IMR-90 (cell line): ENCODE measurements at regions not wholly inside any gene's neighbourhood (a gene's known extent, or its start where the extent isn't known, plus 50 kb on each side); places are given as distances from the start of the nearest gene placed in this dataset.

Experiments
- ATAC-seq: fragments of 200-7000 bp; cut with Tn5 transposase; 2 replicates; pipeline ENCODE4 v1.9.1; 2020; ENCODE audit warnings: low read depth, mild to moderate bottlenecking, moderate library complexity
- BruUV-seq: library from RNA; stranded (reverse); fragments of 400-500 nt; replicated peaks from 2 replicates; lab custom pipeline; 2021; lab: Mats Ljungman, UMichigan
- CTCF ChIA-PET: fragments of 300-600 bp; formaldehyde crosslinking; extraction: SDS; loops from one replicate; lab custom pipeline; 2021; ENCODE audit warnings: antibody characterized with exemption; lab: Yijun Ruan, JAX
- POLR2A ChIA-PET: fragments of 300-600 bp; sonication (Branson Sonifier 250); formaldehyde crosslinking; loops from one replicate; lab custom pipeline; 2022; ENCODE audit warnings: antibody characterized with exemption; ENCODE audit not compliant: unreplicated experiment; lab: Charles Lee
- DNase-seq: peaks from one replicate; pipeline ENCODE4 v3.0.0; 2013
- H2AFZ ChIP-seq: replicated peaks from 2 replicates; pipeline ENCODE3; 2013; ENCODE audit warnings: low read length, mild to moderate bottlenecking; ENCODE audit not compliant: poor library complexity
- H2AK5ac ChIP-seq: 2 replicates; pipeline ENCODE4 v1.6.1; 2013; ENCODE audit warnings: low read depth, low read length, inconsistent platforms
- H2AK9ac ChIP-seq: replicated peaks from 2 replicates; pipeline ENCODE3; 2013; ENCODE audit warnings: mild to moderate bottlenecking, low read depth, low read length, moderate library complexity; ENCODE audit not compliant: poor library complexity
- H2BK120ac ChIP-seq: 2 replicates; pipeline ENCODE4 v1.6.1; 2013; ENCODE audit warnings: low read depth, low read length, inconsistent platforms
- H2BK15ac ChIP-seq: 3 replicates; pipeline ENCODE4 v1.6.1; 2013; ENCODE audit warnings: low read depth, low read length, inconsistent platforms
- H2BK20ac ChIP-seq: 2 replicates; pipeline ENCODE4 v1.6.1; 2013; ENCODE audit warnings: low read depth, mild to moderate bottlenecking, inconsistent platforms, low read length, moderate library complexity
- H2BK5ac ChIP-seq: 2 replicates; pipeline ENCODE4 v1.6.1; 2013; ENCODE audit warnings: mild to moderate bottlenecking, low read depth, low read length, inconsistent platforms; ENCODE audit not compliant: poor library complexity, severe bottlenecking
- H3K14ac ChIP-seq: replicated peaks from 2 replicates; pipeline ENCODE4 v1.6.1; 2013; ENCODE audit warnings: low read depth, low read length, inconsistent platforms
- H3K18ac ChIP-seq: 2 replicates; pipeline ENCODE4 v1.6.1; 2013; ENCODE audit warnings: low read depth, low read length, control low read depth
- H3K23ac ChIP-seq: 2 replicates; pipeline ENCODE4 v1.6.1; 2013; ENCODE audit warnings: low read depth, low read length, inconsistent platforms
- H3K27ac ChIP-seq: 2 replicates; pipeline ENCODE4 v1.5.1; 2013; ENCODE audit warnings: mild to moderate bottlenecking, control low read depth, low read length; ENCODE audit not compliant: insufficient read depth
- H3K27me3 ChIP-seq: 2 replicates; pipeline ENCODE4 v1.6.1; 2013; ENCODE audit warnings: low read length; ENCODE audit not compliant: control insufficient read depth, insufficient read depth
- H3K36me3 ChIP-seq: 2 replicates; pipeline ENCODE4 v1.6.1; 2013; ENCODE audit warnings: low read length, mixed read lengths; ENCODE audit not compliant: control insufficient read depth, insufficient read depth
- H3K4ac ChIP-seq: 2 replicates; pipeline ENCODE4 v1.6.1; 2013; ENCODE audit warnings: low read depth, low read length, inconsistent platforms
- H3K4me1 ChIP-seq: 2 replicates; pipeline ENCODE4 v1.6.1; 2013; ENCODE audit warnings: low read length, mixed read lengths; ENCODE audit not compliant: control insufficient read depth, insufficient read depth
- H3K4me2 ChIP-seq: 2 replicates; pipeline ENCODE4 v1.6.1; 2013; ENCODE audit warnings: low read depth, mild to moderate bottlenecking, control low read depth, low read length, moderate library complexity
- H3K4me3 ChIP-seq: 2 replicates; pipeline ENCODE4 v1.5.1; 2013; ENCODE audit warnings: low read depth, mild to moderate bottlenecking, control low read depth, low read length, moderate library complexity; ENCODE audit not compliant: insufficient read depth
- H3K56ac ChIP-seq: 2 replicates; pipeline ENCODE4 v1.6.1; 2013; ENCODE audit warnings: low read length, inconsistent platforms; ENCODE audit not compliant: insufficient read depth; ENCODE audit errors: extremely low read depth
- H3K79me1 ChIP-seq, 2 experiments: 2 replicates each; pipeline ENCODE4 v1.6.1; 2013; ENCODE audit warnings: low read length in 2 of 2, inconsistent platforms in 1 of 2, low read depth in 1 of 2
- H3K9ac ChIP-seq: 2 replicates; pipeline ENCODE4 v1.6.1; 2013; ENCODE audit warnings: low read depth, low read length, control low read depth
- H3K9me1 ChIP-seq: 2 replicates; pipeline ENCODE4 v1.6.1; 2013; ENCODE audit warnings: low read length, inconsistent platforms; ENCODE audit not compliant: insufficient read depth
- H3K9me3 ChIP-seq: 2 replicates; pipeline ENCODE4 v1.6.1; 2013; ENCODE audit warnings: low read length; ENCODE audit not compliant: control insufficient read depth, insufficient read depth
- H4K20me1 ChIP-seq: 2 replicates; pipeline ENCODE4 v1.6.1; 2013; ENCODE audit warnings: low read length, inconsistent platforms; ENCODE audit not compliant: insufficient read depth
- H4K5ac ChIP-seq: 2 replicates; pipeline ENCODE4 v1.6.1; 2013; ENCODE audit warnings: mild to moderate bottlenecking, low read depth, low read length, control low read depth
- H4K8ac ChIP-seq, 2 experiments: 2 replicates each; pipeline ENCODE4 v1.6.1; 2013; ENCODE audit warnings: low read depth in 2 of 2, low read length in 2 of 2, control low read depth in 1 of 2, inconsistent platforms in 1 of 2
- H4K91ac ChIP-seq: 2 replicates; pipeline ENCODE4 v1.6.1; 2013; ENCODE audit warnings: low read depth, low read length, inconsistent platforms; ENCODE audit not compliant: insufficient read depth
- CEBPB ChIP-seq: IDR thresholded peaks from 2 replicates; pipeline ENCODE4 v1.6.1; 2012; ENCODE audit warnings: low read depth, low read length, improper control_type of control experiment
- CHD1 ChIP-seq: IDR thresholded peaks from 2 replicates; pipeline ENCODE4 v1.6.1; 2012; ENCODE audit warnings: low read depth, low read length, improper control_type of control experiment
- FOS ChIP-seq: fragments of 150-350 bp; IDR thresholded peaks from 2 replicates; pipeline ENCODE4 v1.6.1; 2016; ENCODE audit warnings: low read depth, low read length
- NFE2L2 ChIP-seq: fragments of 150-350 bp; IDR thresholded peaks from 2 replicates; pipeline ENCODE4 v1.6.1; 2016; ENCODE audit warnings: low read depth, mild to moderate bottlenecking, low read length
- POLR2A ChIP-seq: IDR thresholded peaks from 2 replicates; pipeline ENCODE4 v1.6.1; 2012; ENCODE audit warnings: mild to moderate bottlenecking, low read depth, low read length
- RCOR1 ChIP-seq: IDR thresholded peaks from 2 replicates; pipeline ENCODE4 v1.6.1; 2012; ENCODE audit warnings: mild to moderate bottlenecking, low read length, improper control_type of control experiment; ENCODE audit not compliant: insufficient replicate concordance
- RFX5 ChIP-seq: IDR thresholded peaks from 2 replicates; pipeline ENCODE4 v1.8.0; 2012; ENCODE audit warnings: low read depth, mild to moderate bottlenecking, low read length, moderate library complexity
- WGBS, 2 experiments: methylation state at CpG; one replicate each; pipeline versions ENCODE4 v1.1.5 to v1.1.7; 2013; ENCODE audit warnings: missing lambda C conversion rate in 2 of 2; ENCODE audit not compliant: insufficient read length in 1 of 2; ENCODE audit errors: extremely low coverage in 2 of 2; 5-methylcytosine and 5-hydroxymethylcytosine counted together
- dilution Hi-C: fragments of 300-500 bp; cut with HindIII; formaldehyde crosslinking; loops from one replicate; pipeline ENCODE4 v1.14.3; 2018; ENCODE audit warnings: low sequenced_read_pairs; ENCODE audit not compliant: unreplicated experiment
- in situ Hi-C: fragments of 300-500 bp; cut with MboI; formaldehyde crosslinking; loops from 3 replicates; pipeline ENCODE4 v1.14.3; 2019; ENCODE audit warnings: low sequenced_read_pairs, inconsistent platforms, mixed read lengths
- intact Hi-C: fragments of 100-400 bp; cut with micrococcal nuclease; formaldehyde crosslinking; loops from 2 replicates; pipeline ENCODE4 v1.10.0; 2022
- TF ChIP-seq, protein P1 (sequence below): fragments of 150-350 bp; IDR thresholded peaks from 2 replicates; pipeline ENCODE4 v1.6.1; 2016; ENCODE audit warnings: low read depth, mild to moderate bottlenecking, low read length, moderate library complexity, borderline replicate concordance
- TF ChIP-seq, protein P2 (sequence below): conservative IDR thresholded peaks from 2 replicates; pipeline ENCODE4 v1.5.1; 2012; ENCODE audit warnings: mild to moderate bottlenecking, low read depth, low read length, improper control_type of control experiment

DNA sequence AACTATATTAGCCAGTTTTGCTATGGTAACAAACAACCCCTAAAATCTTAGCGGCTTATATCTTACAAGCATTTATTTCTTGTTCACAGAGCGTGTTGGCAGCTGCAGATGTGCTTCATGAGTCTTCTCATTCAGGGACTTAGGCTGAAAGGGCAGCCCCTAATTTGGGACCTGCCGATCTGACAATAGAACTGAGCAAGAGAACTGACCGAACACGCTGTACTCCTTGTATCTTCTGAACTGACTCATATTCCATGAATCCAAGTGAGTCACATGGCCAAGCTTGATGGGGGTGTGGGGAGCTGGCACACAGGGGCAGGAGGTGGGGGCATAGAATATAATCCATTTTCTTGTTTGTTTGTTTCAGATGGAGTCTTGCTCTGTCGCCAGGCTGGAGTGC lies 481.7 kb upstream of the CADM1 start:
- no peak overlapping the region for H2AK5ac ChIP-seq
- H4K5ac ChIP-seq = no peak overlapping the region
- H3K27ac ChIP-seq = no peak overlapping the region
- intact Hi-C loops (no loop called here), dilution Hi-C loops (no loop called here), in situ Hi-C loops (no loop called here)
- TF ChIP-seq CHD1 = no peak
- no peak for TF ChIP-seq RFX5
- TF ChIP-seq, protein P1, sequence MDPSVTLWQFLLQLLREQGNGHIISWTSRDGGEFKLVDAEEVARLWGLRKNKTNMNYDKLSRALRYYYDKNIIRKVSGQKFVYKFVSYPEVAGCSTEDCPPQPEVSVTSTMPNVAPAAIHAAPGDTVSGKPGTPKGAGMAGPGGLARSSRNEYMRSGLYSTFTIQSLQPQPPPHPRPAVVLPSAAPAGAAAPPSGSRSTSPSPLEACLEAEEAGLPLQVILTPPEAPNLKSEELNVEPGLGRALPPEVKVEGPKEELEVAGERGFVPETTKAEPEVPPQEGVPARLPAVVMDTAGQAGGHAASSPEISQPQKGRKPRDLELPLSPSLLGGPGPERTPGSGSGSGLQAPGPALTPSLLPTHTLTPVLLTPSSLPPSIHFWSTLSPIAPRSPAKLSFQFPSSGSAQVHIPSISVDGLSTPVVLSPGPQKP = no peak
- no peak for TF ChIP-seq FOS
- TF ChIP-seq CEBPB = no peak
- TF ChIP-seq, protein P2, sequence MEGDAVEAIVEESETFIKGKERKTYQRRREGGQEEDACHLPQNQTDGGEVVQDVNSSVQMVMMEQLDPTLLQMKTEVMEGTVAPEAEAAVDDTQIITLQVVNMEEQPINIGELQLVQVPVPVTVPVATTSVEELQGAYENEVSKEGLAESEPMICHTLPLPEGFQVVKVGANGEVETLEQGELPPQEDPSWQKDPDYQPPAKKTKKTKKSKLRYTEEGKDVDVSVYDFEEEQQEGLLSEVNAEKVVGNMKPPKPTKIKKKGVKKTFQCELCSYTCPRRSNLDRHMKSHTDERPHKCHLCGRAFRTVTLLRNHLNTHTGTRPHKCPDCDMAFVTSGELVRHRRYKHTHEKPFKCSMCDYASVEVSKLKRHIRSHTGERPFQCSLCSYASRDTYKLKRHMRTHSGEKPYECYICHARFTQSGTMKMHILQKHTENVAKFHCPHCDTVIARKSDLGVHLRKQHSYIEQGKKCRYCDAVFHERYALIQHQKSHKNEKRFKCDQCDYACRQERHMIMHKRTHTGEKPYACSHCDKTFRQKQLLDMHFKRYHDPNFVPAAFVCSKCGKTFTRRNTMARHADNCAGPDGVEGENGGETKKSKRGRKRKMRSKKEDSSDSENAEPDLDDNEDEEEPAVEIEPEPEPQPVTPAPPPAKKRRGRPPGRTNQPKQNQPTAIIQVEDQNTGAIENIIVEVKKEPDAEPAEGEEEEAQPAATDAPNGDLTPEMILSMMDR = no peak
- no peak for TF ChIP-seq NFE2L2
- no peak for TF ChIP-seq POLR2A
- TF ChIP-seq RCOR1 = no peak
- peaks cover 2% of the 10 kb centered on the region; the same call in 1 of the 2 replicates for H3K9me3 ChIP-seq
- H3K9ac ChIP-seq = no peak overlapping the region
- no peak for DNase-seq
- H3K79me1 ChIP-seq = no peaks in the 10 kb centered on the region
- H3K4me1 ChIP-seq = no peaks in the 10 kb centered on the region
- CTCF ChIA-PET = no interaction called here
- no peaks in the 10 kb centered on the region for H4K20me1 ChIP-seq
- BruUV-seq = no TSS peak
- no peak overlapping the region for H2BK120ac ChIP-seq
- no peaks in the 10 kb centered on the region for H3K27me3 ChIP-seq
- H2BK15ac ChIP-seq = no peak overlapping the region
- H2BK5ac ChIP-seq = no peak overlapping the region
- ATAC-seq = no peak
- no peak overlapping the region for H3K14ac ChIP-seq
- H3K4me2 ChIP-seq = no peak overlapping the region
- no peaks in the 10 kb centered on the region for H3K36me3 ChIP-seq
- H3K4ac ChIP-seq = no peak overlapping the region
- WGBS, 2 experiments = 78% methylated on average over 2 of the region's 6 CpGs; no CpG with 5 or more reads in 1 of the 2 experiments
- H3K23ac ChIP-seq = no peak overlapping the region
- H2BK20ac ChIP-seq = no peak overlapping the region
- no peak overlapping the region for H2AK9ac ChIP-seq
- POLR2A ChIA-PET = no interaction called here
- no peak overlapping the region for H3K56ac ChIP-seq
- H3K18ac ChIP-seq = no peak overlapping the region
- no peak overlapping the region for H3K4me3 ChIP-seq
- H4K91ac ChIP-seq = no peak overlapping the region
- H3K9me1 ChIP-seq = no peaks in the 10 kb centered on the region
- H4K8ac ChIP-seq = no peak overlapping the region
- H2AFZ ChIP-seq = no peak overlapping the region
